Heart left ventricle (tissue), 13 donors: ENCODE measurements at regions not wholly inside any gene's neighbourhood (a gene's known extent, or its start where the extent isn't known, plus 50 kb on each side); places are given as distances from the start of the nearest gene placed in this dataset.

Experiments
- CTCF ChIP-seq, 12 donors: fragments of 200-600 bp; sonication (generic) in 4 of 12; IDR thresholded peaks; one replicate each; pipeline versions ENCODE4 v1.5.0 to v1.8.0; 2018 to 2022; ENCODE audit warnings: antibody characterized with exemption in 12 of 12, mild to moderate bottlenecking in 5 of 12
- POLR2A ChIP-seq, 2 donors: fragments of 450-650 bp; IDR thresholded peaks; one replicate each; pipeline ENCODE4 v1.6.1; 2017; ENCODE audit warnings: antibody characterized with exemption in 2 of 2, mild to moderate bottlenecking in 2 of 2, moderate library complexity in 2 of 2
- donor health status: ischemic (EF 13 %, LVEDD 7.1; RV severe dilation, severe dysfunction).
- donor health status: DM: no; HTN: yes; CAD: no.
- donor health status: DM: no; HTN: no; CAD: no.
- donor health status: ischemic (EF 25% LVEDD 6.9; RV normal size, moderate dysfunction).
- donor health status: ischemic (EF 25% LVEDD 5.7; RV mildly dilated, moderate dysfunction).
- donor health status: ischemic (EF 35%, LVEDD 5.7; RV mildly dilated, moderate dysfunction).
- donor health status: nonischemic (EF 11% LVEDD 7.7; RV severe dilation, severe dysfunction).
- donor health status: DM: yes; HTN: yes; CAD: no.
- donor health status: PGD.
- donor health status: ischemic (EF 29% LVEDD 5.4; RV normal size, mild dysfunction).
- donor health status: nonischemic (EF 23%, LVEDD 6.1; RV moderate dilation, normal function).

- TF ChIP-seq CTCF (IDR thresholded peaks at IDR 0.05) = no peak
- TF ChIP-seq POLR2A (IDR thresholded peaks at IDR 0.05) = no peak
These were observed 187.8 kb downstream of the SHQ1 start for GRCh38 chr3:72660270-72661114.
